ENCODE measurements at regions not wholly inside any gene's neighbourhood (a gene's known extent, or its start where the extent isn't known, plus 50 kb on each side); places are given as distances from the start of the nearest gene placed in this dataset.

DNA sequence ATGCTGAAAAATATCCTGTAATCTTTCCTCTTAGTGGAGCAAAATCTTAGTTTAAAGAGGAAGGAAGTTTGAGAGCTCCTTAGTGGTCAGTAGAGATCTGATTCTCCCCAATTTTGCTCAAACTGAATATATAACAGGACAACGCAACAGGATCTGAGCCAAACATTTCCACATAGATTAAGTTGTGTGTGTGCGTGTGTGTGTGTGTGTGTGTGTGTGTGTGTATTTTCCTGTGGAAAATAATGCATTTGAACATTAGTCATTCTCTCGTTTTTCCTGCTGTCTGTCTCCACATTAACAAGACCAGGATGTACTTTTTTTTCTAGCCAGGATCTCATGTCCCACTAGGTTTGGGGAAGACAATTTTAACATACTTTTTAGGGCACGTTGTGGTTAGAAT, 312.1 kb upstream of the CDH18 start:
- ChIA-PET POLR2A (no interaction called here), CTCF (no interaction called here)
- Mint-ChIP-seq H3K36me3 (ENCODE audit: insufficient read depth, unreplicated experiment) (no peaks in the 10 kb centered on the region), H3K4me3 (ENCODE audit: unreplicated experiment) (no peak overlapping the region), H3K9me3 (ENCODE audit: unreplicated experiment) (no peaks in the 10 kb centered on the region), H3K27me3 (ENCODE audit: insufficient read depth, unreplicated experiment) (no peaks in the 10 kb centered on the region), H3K4me1 (ENCODE audit: insufficient read depth, unreplicated experiment) (no peaks in the 10 kb centered on the region), H3K27ac (ENCODE audit: low read depth, unreplicated experiment) (no peak overlapping the region)
- DNase-seq (ENCODE audit: unreplicated experiment) = no peak
- intact Hi-C loops (cut with micrococcal nuclease) = no loop called here
- BruUV-seq (replicated peaks) = no TSS peak
- TF ChIP-seq, protein P1, sequence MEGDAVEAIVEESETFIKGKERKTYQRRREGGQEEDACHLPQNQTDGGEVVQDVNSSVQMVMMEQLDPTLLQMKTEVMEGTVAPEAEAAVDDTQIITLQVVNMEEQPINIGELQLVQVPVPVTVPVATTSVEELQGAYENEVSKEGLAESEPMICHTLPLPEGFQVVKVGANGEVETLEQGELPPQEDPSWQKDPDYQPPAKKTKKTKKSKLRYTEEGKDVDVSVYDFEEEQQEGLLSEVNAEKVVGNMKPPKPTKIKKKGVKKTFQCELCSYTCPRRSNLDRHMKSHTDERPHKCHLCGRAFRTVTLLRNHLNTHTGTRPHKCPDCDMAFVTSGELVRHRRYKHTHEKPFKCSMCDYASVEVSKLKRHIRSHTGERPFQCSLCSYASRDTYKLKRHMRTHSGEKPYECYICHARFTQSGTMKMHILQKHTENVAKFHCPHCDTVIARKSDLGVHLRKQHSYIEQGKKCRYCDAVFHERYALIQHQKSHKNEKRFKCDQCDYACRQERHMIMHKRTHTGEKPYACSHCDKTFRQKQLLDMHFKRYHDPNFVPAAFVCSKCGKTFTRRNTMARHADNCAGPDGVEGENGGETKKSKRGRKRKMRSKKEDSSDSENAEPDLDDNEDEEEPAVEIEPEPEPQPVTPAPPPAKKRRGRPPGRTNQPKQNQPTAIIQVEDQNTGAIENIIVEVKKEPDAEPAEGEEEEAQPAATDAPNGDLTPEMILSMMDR (IDR thresholded peaks at IDR 0.05; ENCODE audit: unreplicated experiment) = no peak

GRCh38 chr5:20294696-20295095, 306.7 kb upstream of the CDH18 start:
- no peak overlapping the region for H3K4me3 Mint-ChIP-seq (ENCODE audit: unreplicated experiment)
- intact Hi-C loops (cut with micrococcal nuclease) = no loop called here
- no peak for DNase-seq (ENCODE audit: unreplicated experiment)
- no peaks in the 10 kb centered on the region for H3K4me1 Mint-ChIP-seq (ENCODE audit: insufficient read depth, unreplicated experiment)
- H3K27ac Mint-ChIP-seq (ENCODE audit: low read depth, unreplicated experiment) = no peak overlapping the region
- no TSS peak for BruUV-seq (replicated peaks)
- POLR2A ChIA-PET = no interaction called here
- H3K9me3 Mint-ChIP-seq (ENCODE audit: unreplicated experiment) = no peaks in the 10 kb centered on the region
- CTCF ChIA-PET = no interaction called here
- H3K27me3 Mint-ChIP-seq (ENCODE audit: insufficient read depth, unreplicated experiment) = no peaks in the 10 kb centered on the region
- no peaks in the 10 kb centered on the region for H3K36me3 Mint-ChIP-seq (ENCODE audit: insufficient read depth, unreplicated experiment)
- TF ChIP-seq, protein P1 (IDR thresholded peaks at IDR 0.05; ENCODE audit: unreplicated experiment) = no peak

GRCh38 chr5:20291766-20292165, 303.8 kb upstream of the CDH18 start:
- TF ChIP-seq, protein P1 (IDR thresholded peaks at IDR 0.05; ENCODE audit: unreplicated experiment) = no peak
- Mint-ChIP-seq H3K27ac (ENCODE audit: low read depth, unreplicated experiment) (no peak overlapping the region), H3K4me1 (ENCODE audit: insufficient read depth, unreplicated experiment) (no peaks in the 10 kb centered on the region), H3K27me3 (ENCODE audit: insufficient read depth, unreplicated experiment) (no peaks in the 10 kb centered on the region), H3K9me3 (ENCODE audit: unreplicated experiment) (no peaks in the 10 kb centered on the region), H3K36me3 (ENCODE audit: insufficient read depth, unreplicated experiment) (no peaks in the 10 kb centered on the region), H3K4me3 (ENCODE audit: unreplicated experiment) (no peak overlapping the region)
- no TSS peak for BruUV-seq (replicated peaks)
- DNase-seq (ENCODE audit: unreplicated experiment) = no peak
- intact Hi-C loops (cut with micrococcal nuclease) = no loop called here
- CTCF ChIA-PET = interaction anchor here (0.6 kb wide), 1 partner anchor 344 kb away, joined by 3 read pairs; no protein-coding TSS in a partner anchor
- POLR2A ChIA-PET = no interaction called here

DNA sequence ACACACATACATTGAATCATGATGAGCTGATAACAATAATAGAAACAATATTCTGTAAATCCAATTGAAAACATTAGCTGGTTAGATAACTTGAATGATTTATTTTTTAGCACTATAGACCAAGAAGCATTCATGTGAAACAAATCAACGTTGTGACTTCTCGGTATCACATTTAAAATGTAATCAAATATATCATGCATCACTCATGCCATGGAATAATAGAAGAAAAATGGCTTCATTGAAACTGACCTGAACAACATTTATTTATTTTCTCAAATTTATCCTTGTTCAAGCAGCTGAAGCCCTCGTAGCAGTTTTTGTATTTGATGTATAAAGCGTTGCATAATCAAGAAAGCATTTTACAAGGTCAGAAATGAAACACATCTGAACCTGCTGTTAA, 299.6 kb upstream of the CDH18 start:
- TF ChIP-seq, protein P1 (IDR thresholded peaks at IDR 0.05; ENCODE audit: unreplicated experiment) = no peak
- DNase-seq (ENCODE audit: unreplicated experiment) = no peak
- H3K9me3 Mint-ChIP-seq (ENCODE audit: unreplicated experiment) = no peaks in the 10 kb centered on the region
- no peaks in the 10 kb centered on the region for H3K4me1 Mint-ChIP-seq (ENCODE audit: insufficient read depth, unreplicated experiment)
- H3K27ac Mint-ChIP-seq (ENCODE audit: low read depth, unreplicated experiment) = no peak overlapping the region
- no TSS peak for BruUV-seq (replicated peaks)
- no peaks in the 10 kb centered on the region for H3K36me3 Mint-ChIP-seq (ENCODE audit: insufficient read depth, unreplicated experiment)
- no peaks in the 10 kb centered on the region for H3K27me3 Mint-ChIP-seq (ENCODE audit: insufficient read depth, unreplicated experiment)
- CTCF ChIA-PET = interaction anchor here (0.7 kb wide), 1 partner anchor 825 kb away, joined by 3 read pairs; no protein-coding TSS in a partner anchor
- POLR2A ChIA-PET = no interaction called here
- intact Hi-C loops (cut with micrococcal nuclease) = no loop called here
- no peak overlapping the region for H3K4me3 Mint-ChIP-seq (ENCODE audit: unreplicated experiment)
